Esophagus muscularis mucosa (tissue), 4 donors: ENCODE measurements at regions not wholly inside any gene's neighbourhood (a gene's known extent, or its start where the extent isn't known, plus 50 kb on each side); places are given as distances from the start of the nearest gene placed in this dataset.

ENCODE experiments used
- DNase-seq: peaks from one replicate; pipeline ENCODE4 v3.0.0-alpha.2; 2017; ENCODE audit errors: extremely low spot score
- H3K27ac ChIP-seq, 4 donors: fragments of 200-600 bp; sonication (generic); replicated peaks in 1 of 4; 1 replicate in 3 of 4; 2 replicates in 1 of 4; pipeline ENCODE4 v1.5.1; 2016 to 2019; ENCODE audit warnings: mild to moderate bottlenecking in 1 of 4
- H3K27me3 ChIP-seq, 4 donors: fragments of 200-600 bp; sonication (generic); one replicate each; pipeline versions ENCODE4 v1.5.1 to v1.6.0; 2016 to 2019
- H3K36me3 ChIP-seq, 4 donors: fragments of 200-600 bp; sonication (generic); one replicate each; pipeline ENCODE4 v1.5.1; 2016 to 2019
- H3K4me1 ChIP-seq, 4 donors: fragments of 200-600 bp; sonication (generic); one replicate each; pipeline ENCODE4 v1.5.1; 2016 to 2019
- H3K4me3 ChIP-seq, 4 donors: fragments of 200-600 bp; sonication (generic); 1 replicate in 2 of 4; 2 replicates in 2 of 4; pipeline ENCODE4 v1.5.1; 2016 to 2019; ENCODE audit warnings: mild to moderate bottlenecking in 4 of 4, moderate library complexity in 1 of 4
- H3K9me3 ChIP-seq, 4 donors: fragments of 200-600 bp; sonication (generic); 1 replicate in 3 of 4; 2 replicates in 1 of 4; pipeline ENCODE4 v1.5.1; 2016 to 2019
- EP300 ChIP-seq: sonication (generic); formaldehyde crosslinking; IDR thresholded peaks from one replicate; pipeline ENCODE4 v1.6.1; 2017; ENCODE audit warnings: antibody characterized with exemption
- POLR2A ChIP-seq: fragments of 450-650 bp; IDR thresholded peaks from one replicate; pipeline ENCODE4 v1.6.1; 2017; ENCODE audit warnings: antibody characterized with exemption, moderate library complexity, mild to moderate bottlenecking, low read depth
- POLR2AphosphoS5 ChIP-seq, 2 donors: sonication (generic); formaldehyde crosslinking; IDR thresholded peaks; one replicate each; pipeline ENCODE4 v1.6.1; 2017; ENCODE audit warnings: antibody characterized with exemption in 2 of 2
- WGBS: methylation state at CpG from one replicate; pipeline ENCODE4 v1.1.5; 2018; 5-methylcytosine and 5-hydroxymethylcytosine counted together
- intact Hi-C: fragments of 100-400 bp; cut with DNase I; formaldehyde crosslinking; loops from one replicate; pipeline ENCODE4 v1.15.1; 2023
- TF ChIP-seq, protein P1 (sequence below), 3 experiments: fragments of 200-600 bp in 2 of 3; fragments of 450-650 bp in 1 of 3; sonication (generic) in 2 of 3; IDR thresholded peaks; one replicate each; pipeline ENCODE4 v1.5.1; 2017 to 2019; ENCODE audit warnings: antibody characterized with exemption in 3 of 3, mild to moderate bottlenecking in 2 of 3, moderate library complexity in 1 of 3

DNA sequence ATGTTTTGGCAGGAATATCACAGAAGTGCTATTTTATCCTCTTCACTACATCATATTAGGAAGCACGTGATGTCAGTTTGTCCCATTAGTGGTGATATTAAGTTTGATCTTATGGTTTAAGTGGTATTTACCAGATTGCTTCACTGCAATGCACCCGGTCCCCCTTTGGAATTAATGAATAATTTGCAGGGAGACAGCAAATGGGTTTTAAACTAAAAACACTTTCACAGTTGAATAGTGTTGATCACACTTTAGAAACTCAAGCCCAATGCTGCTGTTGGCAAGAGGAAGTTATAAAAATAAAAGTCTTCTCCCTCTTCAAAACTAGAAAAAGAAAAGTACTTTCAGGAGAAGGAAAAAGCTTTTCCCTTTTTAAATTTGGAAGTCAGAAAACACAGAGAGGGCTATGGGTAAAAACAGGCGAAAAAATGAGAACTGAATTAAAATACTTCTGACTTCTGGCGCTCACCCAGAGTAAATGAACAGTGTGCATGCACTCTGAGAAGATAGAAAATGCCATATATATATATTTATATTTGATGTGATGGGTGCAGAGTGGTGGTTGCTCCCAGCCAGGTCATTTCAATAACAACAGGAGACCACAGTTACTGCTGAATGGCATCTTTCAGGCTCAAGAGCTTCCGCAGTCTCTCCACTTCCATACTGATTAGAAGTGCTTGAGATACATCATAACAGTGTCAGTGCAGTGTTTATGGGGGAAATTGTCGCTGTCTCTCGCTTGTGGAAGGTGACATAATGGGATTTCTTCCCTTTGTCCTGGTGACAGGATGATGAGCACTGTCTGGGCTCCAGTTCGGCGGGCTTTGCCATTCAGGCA lies 278.0 kb downstream of the ZSWIM6 start:
- Histone ChIP-seq H3K4me1 (no peaks in the 10 kb centered on the region), H3K4me3 (no peak overlapping the region), H3K27me3 (no peaks in the 10 kb centered on the region), H3K27ac (no peak overlapping the region), H3K36me3 (no peaks in the 10 kb centered on the region), H3K9me3 (no peaks in the 10 kb centered on the region)
- intact Hi-C loops = no loop called here
- DNase-seq = no peak
- 80% methylated on average over 9 of the region's 9 CpGs for whole genome bisulfite sequencing
- TF ChIP-seq, protein P1, sequence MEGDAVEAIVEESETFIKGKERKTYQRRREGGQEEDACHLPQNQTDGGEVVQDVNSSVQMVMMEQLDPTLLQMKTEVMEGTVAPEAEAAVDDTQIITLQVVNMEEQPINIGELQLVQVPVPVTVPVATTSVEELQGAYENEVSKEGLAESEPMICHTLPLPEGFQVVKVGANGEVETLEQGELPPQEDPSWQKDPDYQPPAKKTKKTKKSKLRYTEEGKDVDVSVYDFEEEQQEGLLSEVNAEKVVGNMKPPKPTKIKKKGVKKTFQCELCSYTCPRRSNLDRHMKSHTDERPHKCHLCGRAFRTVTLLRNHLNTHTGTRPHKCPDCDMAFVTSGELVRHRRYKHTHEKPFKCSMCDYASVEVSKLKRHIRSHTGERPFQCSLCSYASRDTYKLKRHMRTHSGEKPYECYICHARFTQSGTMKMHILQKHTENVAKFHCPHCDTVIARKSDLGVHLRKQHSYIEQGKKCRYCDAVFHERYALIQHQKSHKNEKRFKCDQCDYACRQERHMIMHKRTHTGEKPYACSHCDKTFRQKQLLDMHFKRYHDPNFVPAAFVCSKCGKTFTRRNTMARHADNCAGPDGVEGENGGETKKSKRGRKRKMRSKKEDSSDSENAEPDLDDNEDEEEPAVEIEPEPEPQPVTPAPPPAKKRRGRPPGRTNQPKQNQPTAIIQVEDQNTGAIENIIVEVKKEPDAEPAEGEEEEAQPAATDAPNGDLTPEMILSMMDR (IDR thresholded peaks at IDR 0.05) = no peak
- TF ChIP-seq POLR2A (no peak), POLR2AphosphoS5 (IDR thresholded peaks at IDR 0.05) (no peak), EP300 (no peak)

DNA sequence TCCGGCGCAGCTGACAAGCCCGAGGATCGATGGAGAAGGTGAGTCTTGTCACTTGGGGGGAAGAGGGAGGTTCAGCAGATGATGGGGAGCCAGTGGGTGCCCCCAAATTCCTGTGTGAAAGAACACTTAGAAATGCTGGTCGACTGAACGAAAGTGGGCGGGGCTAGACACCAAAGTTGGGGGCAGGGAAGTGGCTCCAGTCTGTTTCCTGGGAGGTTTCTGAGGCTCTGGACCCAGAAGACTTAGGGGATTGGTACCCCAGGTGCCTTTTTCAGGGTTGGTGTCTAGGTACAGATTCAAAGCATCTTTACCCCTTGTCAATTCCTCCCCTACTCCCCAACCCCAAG lies 278.6 kb downstream of the ZSWIM6 start:
- H3K4me1 ChIP-seq = no peaks in the 10 kb centered on the region
- H3K27ac ChIP-seq = no peak overlapping the region
- H3K27me3 ChIP-seq = no peaks in the 10 kb centered on the region
- no peak overlapping the region for H3K4me3 ChIP-seq
- TF ChIP-seq POLR2A = no peak
- no peak for TF ChIP-seq POLR2AphosphoS5 (IDR thresholded peaks at IDR 0.05)
- no peak for TF ChIP-seq EP300
- TF ChIP-seq, protein P1 (IDR thresholded peaks at IDR 0.05) = no peak
- DNase-seq = no peak
- H3K36me3 ChIP-seq = no peaks in the 10 kb centered on the region
- H3K9me3 ChIP-seq = no peaks in the 10 kb centered on the region
- intact Hi-C loops = no loop called here
- WGBS = 71% methylated on average over 7 of the region's 7 CpGs

DNA sequence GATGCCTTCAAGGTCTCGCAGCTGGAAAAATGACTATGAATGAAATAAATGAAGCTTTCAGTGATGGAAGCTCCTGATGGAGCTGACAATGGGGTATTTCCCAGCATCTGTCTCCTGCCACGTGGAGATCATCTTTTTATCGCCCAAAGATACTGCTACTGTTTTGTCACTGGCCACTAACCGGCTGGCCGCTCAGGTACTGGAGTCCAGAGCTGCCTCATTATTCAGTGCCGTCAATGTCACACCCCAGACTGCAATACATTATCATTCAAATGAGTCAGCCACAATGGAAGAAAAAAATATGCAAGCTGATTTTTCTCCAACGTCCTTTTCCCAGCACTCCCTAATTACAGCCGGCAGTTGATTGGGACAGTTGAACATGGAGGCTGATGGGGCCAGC lies 280.4 kb downstream of the ZSWIM6 start:
- no peak overlapping the region for H3K4me3 ChIP-seq
- 82% methylated on average over 8 of the region's 8 CpGs for WGBS
- no peak for DNase-seq
- intact Hi-C loops = no loop called here
- H3K27ac ChIP-seq = no peak overlapping the region
- H3K4me1 ChIP-seq = no peaks in the 10 kb centered on the region
- no peaks in the 10 kb centered on the region for H3K36me3 ChIP-seq
- H3K9me3 ChIP-seq = no peaks in the 10 kb centered on the region
- TF ChIP-seq EP300 = no peak
- no peak for TF ChIP-seq POLR2AphosphoS5 (IDR thresholded peaks at IDR 0.05)
- TF ChIP-seq POLR2A = no peak
- TF ChIP-seq, protein P1 (IDR thresholded peaks at IDR 0.05) = no peak
- no peaks in the 10 kb centered on the region for H3K27me3 ChIP-seq

DNA sequence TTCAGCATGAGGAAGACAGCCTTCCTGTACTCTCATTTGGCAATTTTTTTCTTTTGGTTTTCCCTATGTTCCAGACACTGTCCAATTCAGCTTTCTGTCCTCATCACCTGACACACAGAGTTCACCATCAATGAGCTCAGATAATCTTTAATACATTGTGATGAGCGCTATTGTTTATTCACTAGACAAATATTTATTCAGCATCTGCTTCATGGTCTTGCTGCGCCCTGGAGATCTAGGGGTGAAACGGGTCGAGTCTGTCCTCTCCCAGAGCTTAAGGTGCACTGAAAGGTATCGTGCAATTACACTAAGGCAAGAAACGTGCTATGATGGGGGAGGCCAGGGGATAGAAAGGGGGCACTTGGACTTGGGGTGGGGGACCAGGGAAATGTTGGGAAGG lies 281.6 kb downstream of the ZSWIM6 start:
- 69% methylated on average over 6 of the region's 6 CpGs for WGBS
- H3K4me3 ChIP-seq = no peak overlapping the region
- no peaks in the 10 kb centered on the region for H3K9me3 ChIP-seq
- no peak for DNase-seq
- no peaks in the 10 kb centered on the region for H3K4me1 ChIP-seq
- H3K36me3 ChIP-seq = no peaks in the 10 kb centered on the region
- no peaks in the 10 kb centered on the region for H3K27me3 ChIP-seq
- intact Hi-C loops = no loop called here
- no peak overlapping the region for H3K27ac ChIP-seq
- TF ChIP-seq EP300 (no peak), POLR2A (no peak), POLR2AphosphoS5 (IDR thresholded peaks at IDR 0.05) (no peak)
- TF ChIP-seq, protein P1 (IDR thresholded peaks at IDR 0.05) = no peak

DNA sequence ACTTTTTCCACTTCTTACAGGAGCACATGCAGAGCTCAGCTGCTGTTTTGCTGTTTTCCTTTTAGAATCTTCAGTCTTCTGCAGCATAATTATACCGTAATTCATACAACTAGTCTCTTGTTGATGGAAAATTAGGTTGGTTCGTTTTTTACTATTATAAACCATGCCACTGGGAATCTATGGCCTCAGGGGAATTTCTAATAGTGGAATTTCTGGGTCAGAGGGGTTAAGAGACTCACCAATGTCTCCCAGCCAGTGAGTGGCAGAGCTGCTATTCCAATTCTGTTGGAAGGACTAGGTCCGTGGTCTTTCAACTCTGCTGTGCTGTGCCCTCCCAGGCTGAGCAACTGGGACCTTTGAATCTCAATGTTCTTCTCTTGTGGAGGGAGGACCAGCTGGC lies 282.5 kb downstream of the ZSWIM6 start:
- 64% methylated on average over 3 of the region's 3 CpGs for WGBS
- Histone ChIP-seq H3K27me3 (no peaks in the 10 kb centered on the region), H3K36me3 (no peaks in the 10 kb centered on the region), H3K4me3 (no peak overlapping the region), H3K4me1 (peaks cover 0 to 2% (median under 1%) of the 10 kb centered on the region in 4 donors), H3K9me3 (no peaks in the 10 kb centered on the region), H3K27ac (no peak overlapping the region)
- intact Hi-C loops = no loop called here
- no peak for DNase-seq
- TF ChIP-seq POLR2AphosphoS5 (IDR thresholded peaks at IDR 0.05) (no peak), EP300 (no peak), POLR2A (no peak)
- TF ChIP-seq, protein P1 (IDR thresholded peaks at IDR 0.05) = no peak
